ENCODE measurements at regions not wholly inside any gene's neighbourhood (a gene's known extent, or its start where the extent isn't known, plus 50 kb on each side); places are given as distances from the start of the nearest gene placed in this dataset.

GRCh38 chr6:126446248-126446647 lies 106.3 kb downstream of the CENPW start:
- H3K4me3 ChIP-seq, result no peak overlapping the region
- no peaks in the 10 kb centered on the region for H3K36me3 ChIP-seq
- TF ChIP-seq POLR2A (IDR thresholded peaks at IDR 0.05) (no peak), CTCF (IDR thresholded peaks at IDR 0.05) (no peak)
- no peaks in the 10 kb centered on the region for H3K27me3 ChIP-seq
- no peak for DNase-seq
- intact Hi-C loops (cut with DNase I), result no loop called here
- H3K9me3 ChIP-seq, result no peaks in the 10 kb centered on the region
- no peak overlapping the region for H3K27ac ChIP-seq
- H3K4me1 ChIP-seq, result no peaks in the 10 kb centered on the region

DNA sequence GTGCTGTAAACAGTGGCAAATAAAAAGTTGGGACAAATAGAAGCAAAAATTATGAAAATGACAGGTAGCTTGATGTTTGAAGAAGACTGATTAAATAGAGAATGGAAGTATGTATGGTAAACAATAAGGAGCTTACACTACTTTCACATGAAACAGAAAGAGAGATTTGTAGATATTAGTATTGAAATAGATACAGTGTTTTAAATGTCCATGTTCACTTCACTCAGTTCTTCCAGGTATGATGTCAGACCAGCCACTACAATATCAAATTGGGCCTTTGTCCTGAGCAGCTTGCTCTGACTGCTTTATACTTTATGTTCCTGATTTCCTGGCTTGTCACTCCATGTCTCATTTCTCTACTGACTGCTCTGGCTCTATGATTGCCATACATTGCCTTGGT lies 107.5 kb downstream of the CENPW start:
- H3K4me1 ChIP-seq, result no peaks in the 10 kb centered on the region
- H3K36me3 ChIP-seq, result no peaks in the 10 kb centered on the region
- H3K4me3 ChIP-seq, result no peak overlapping the region
- no peaks in the 10 kb centered on the region for H3K27me3 ChIP-seq
- H3K27ac ChIP-seq, result no peak overlapping the region
- H3K9me3 ChIP-seq, result no peaks in the 10 kb centered on the region
- intact Hi-C loops (cut with DNase I), result no loop called here
- DNase-seq, result no peak
- TF ChIP-seq POLR2A (IDR thresholded peaks at IDR 0.05) (no peak), CTCF (IDR thresholded peaks at IDR 0.05) (no peak)

DNA sequence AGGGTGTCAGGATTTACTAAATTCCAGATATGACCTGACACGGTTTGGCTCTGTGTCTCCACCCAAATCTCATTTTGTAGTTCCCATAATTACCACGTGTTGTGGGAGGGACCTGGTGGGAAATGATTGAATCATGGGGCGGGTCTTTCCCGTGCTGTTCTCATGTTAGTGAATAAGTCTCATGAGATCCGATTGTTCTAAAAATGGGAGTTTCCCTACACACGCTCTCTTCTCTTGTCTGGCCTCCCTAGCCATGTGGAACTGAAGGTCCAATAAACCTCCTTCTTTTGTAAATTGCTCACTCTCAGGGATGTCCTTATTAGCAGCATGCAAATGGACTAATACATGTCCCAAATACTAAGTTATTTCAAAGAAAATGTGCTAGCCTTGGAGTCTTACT lies 121.1 kb downstream of the CENPW start:
- H3K27ac ChIP-seq, result no peak overlapping the region
- 59 to 68% methylated on average over 6 of the region's 6 CpGs for WGBS, 2 donors
- no peaks in the 10 kb centered on the region for H3K9me3 ChIP-seq
- no peak for DNase-seq
- H3K27me3 ChIP-seq, result no peaks in the 10 kb centered on the region
- H3K4me3 ChIP-seq, result no peak overlapping the region
- intact Hi-C loops (cut with DNase I), result no loop called here
- H3K4me1 ChIP-seq, result no peaks in the 10 kb centered on the region
- H3K36me3 ChIP-seq, result no peaks in the 10 kb centered on the region
- TF ChIP-seq CTCF (IDR thresholded peaks at IDR 0.05) (no peak), POLR2A (IDR thresholded peaks at IDR 0.05) (no peak)

- intact Hi-C loops (cut with DNase I), result no loop called here
- 40 to 58% methylated on average over 1 of the region's 1 CpG for whole genome bisulfite sequencing, 2 donors
- no peak for TF ChIP-seq CTCF (IDR thresholded peaks at IDR 0.05)
- TF ChIP-seq POLR2A (IDR thresholded peaks at IDR 0.05), result no peak
Observed at GRCh38 chr6:126464245-126464644, 124.3 kb downstream of the CENPW start.

GRCh38 chr6:126475449-126475848 lies 135.5 kb downstream of the CENPW start:
- no peak overlapping the region for H3K4me3 ChIP-seq
- no peaks in the 10 kb centered on the region for H3K36me3 ChIP-seq
- no peaks in the 10 kb centered on the region for H3K9me3 ChIP-seq
- intact Hi-C loops (cut with DNase I), result no loop called here
- TF ChIP-seq CTCF (IDR thresholded peaks at IDR 0.05) (no peak), POLR2A (IDR thresholded peaks at IDR 0.05) (no peak)
- H3K27me3 ChIP-seq, result no peaks in the 10 kb centered on the region
- DNase-seq, result no peak
- H3K4me1 ChIP-seq, result no peaks in the 10 kb centered on the region
- no peak overlapping the region for H3K27ac ChIP-seq

More at GRCh38 chr6:126464245-126464644, 124.3 kb downstream of the CENPW start:
- Histone ChIP-seq H3K27ac (no peak overlapping the region), H3K36me3 (no peaks in the 10 kb centered on the region), H3K4me3 (no peak overlapping the region), H3K9me3 (no peaks in the 10 kb centered on the region), H3K4me1 (no peaks in the 10 kb centered on the region), H3K27me3 (no peaks in the 10 kb centered on the region)
- DNase-seq, result no peak

Measured in esophagus squamous epithelium (tissue), 5 donors.